HFF-Myc (cell line): ENCODE measurements at regions not wholly inside any gene's neighbourhood (a gene's known extent, or its start where the extent isn't known, plus 50 kb on each side); places are given as distances from the start of the nearest gene placed in this dataset.

Source experiments
- DNase-seq: peaks from one replicate; pipeline ENCODE4 v3.0.0-alpha.2; 2011; ENCODE audit warnings: low read depth; ENCODE audit errors: extremely low read depth
- H3K4me3 ChIP-seq: replicated peaks from 2 replicates; pipeline ENCODE4 v1.5.1; 2011; ENCODE audit warnings: low read depth, mild to moderate bottlenecking, control low read depth, low read length
- CTCF ChIP-seq: IDR thresholded peaks from 2 replicates; pipeline ENCODE4 v1.5.1; 2012; ENCODE audit warnings: mild to moderate bottlenecking, low read depth, low read length, control low read depth; ENCODE audit errors: missing control alignments

DNA sequence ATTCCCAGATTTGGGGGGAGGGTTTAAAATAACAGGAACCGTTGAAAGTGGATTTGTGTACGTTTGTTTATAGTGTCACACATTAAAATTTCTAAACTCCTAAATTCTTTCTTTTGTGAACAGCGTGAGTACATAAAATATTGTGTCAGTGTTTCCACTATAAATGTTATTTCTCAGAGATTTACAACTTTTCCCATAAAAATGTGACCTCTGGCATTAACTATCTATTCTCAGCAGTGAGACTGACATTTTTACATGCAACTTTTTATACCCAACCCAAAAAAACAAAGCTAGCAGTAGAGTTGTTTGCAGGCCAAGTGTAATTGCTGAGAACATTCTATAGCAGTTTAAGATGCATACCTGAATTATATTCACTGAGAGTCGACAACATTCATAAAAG, 757.0 kb upstream of the ADAMTS16 start:
- DNase-seq = no peak
- no peak for TF ChIP-seq CTCF
- no peak overlapping the region for H3K4me3 ChIP-seq

- H3K4me3 ChIP-seq = no peak overlapping the region
- no peak for DNase-seq
- no peak for TF ChIP-seq CTCF
These were observed 756.5 kb upstream of the ADAMTS16 start for GRCh38 chr5:4383518-4384198.

- H3K4me3 ChIP-seq = no peak overlapping the region
- TF ChIP-seq CTCF = no peak
- DNase-seq = no peak
These were observed 755.5 kb upstream of the ADAMTS16 start for GRCh38 chr5:4384649-4385048.

GRCh38 chr5:4386152-4386551, 754.0 kb upstream of the ADAMTS16 start:
- no peak for TF ChIP-seq CTCF
- no peak overlapping the region for H3K4me3 ChIP-seq

DNA sequence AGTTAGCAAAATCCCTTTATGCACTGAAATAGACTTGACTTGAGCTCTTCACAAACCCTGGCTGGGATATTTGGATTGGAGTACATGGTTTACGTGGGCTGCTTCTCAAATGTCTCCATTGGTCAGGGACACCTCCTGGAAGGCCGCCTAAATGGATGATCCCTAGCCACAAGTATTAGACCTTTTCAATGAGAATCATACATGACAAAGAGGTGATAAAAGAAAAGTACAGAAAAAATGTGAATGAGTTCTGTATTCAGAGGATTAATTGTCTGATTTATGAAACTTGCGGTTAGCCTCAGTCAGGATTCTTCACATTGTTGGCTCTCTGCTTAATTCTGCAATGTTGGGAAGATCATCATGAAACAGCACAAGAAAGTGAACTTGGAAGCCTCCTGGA, 752.8 kb upstream of the ADAMTS16 start:
- DNase-seq = no peak
- no peak for TF ChIP-seq CTCF
- no peak overlapping the region for H3K4me3 ChIP-seq

More at GRCh38 chr5:4386152-4386551, 754.0 kb upstream of the ADAMTS16 start:
- no peak for DNase-seq

DNA sequence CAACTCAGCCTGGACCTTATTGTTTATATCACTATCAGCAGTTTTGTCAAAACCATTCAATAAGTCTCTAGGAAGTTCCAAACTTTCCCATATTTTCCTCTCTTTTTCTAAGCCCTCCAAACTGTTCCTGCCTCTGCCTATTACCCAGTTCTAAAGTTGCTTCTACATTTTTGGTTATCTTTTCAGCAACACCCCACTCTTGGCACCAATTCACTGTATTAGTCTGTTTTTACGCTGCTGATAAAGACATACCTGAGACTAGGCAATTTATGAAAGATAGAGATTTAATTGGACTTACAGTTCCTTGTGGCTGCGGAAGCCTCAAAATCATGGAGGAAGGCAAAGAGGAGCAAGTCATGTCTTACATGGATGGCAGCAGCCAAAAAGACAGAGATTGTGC, 744.4 kb upstream of the ADAMTS16 start:
- DNase-seq = no peak
- TF ChIP-seq CTCF = no peak
- H3K4me3 ChIP-seq = no peak overlapping the region
